Subcutaneous abdominal adipose tissue (tissue), 5 donors: ENCODE measurements at regions not wholly inside any gene's neighbourhood (a gene's known extent, or its start where the extent isn't known, plus 50 kb on each side); places are given as distances from the start of the nearest gene placed in this dataset.

Source experiments
- H3K27ac ChIP-seq: one replicate; pipeline ENCODE4 v1.7.0; 2013; ENCODE audit warnings: low read depth, mild to moderate bottlenecking, inconsistent platforms, low read length, moderate library complexity
- H3K27me3 ChIP-seq, 5 donors: one replicate each; pipeline ENCODE4 v1.7.0; 2013; ENCODE audit warnings: low read length in 5 of 5, inconsistent platforms in 1 of 5; ENCODE audit not compliant: control insufficient read depth in 5 of 5, insufficient read depth in 4 of 5
- H3K36me3 ChIP-seq, 5 donors: one replicate each; pipeline ENCODE4 v1.7.0; 2013; ENCODE audit warnings: low read length in 5 of 5; ENCODE audit not compliant: control insufficient read depth in 5 of 5, insufficient read depth in 5 of 5
- H3K4me1 ChIP-seq, 5 donors: one replicate each; pipeline ENCODE4 v1.7.0; 2013; ENCODE audit warnings: low read length in 5 of 5, mild to moderate bottlenecking in 3 of 5, moderate library complexity in 1 of 5; ENCODE audit not compliant: control insufficient read depth in 5 of 5, insufficient read depth in 5 of 5
- H3K4me3 ChIP-seq, 5 donors: one replicate each; pipeline ENCODE4 v1.7.0; 2013; ENCODE audit warnings: low read length in 5 of 5, low read depth in 1 of 5
- H3K9ac ChIP-seq, 5 donors: one replicate each; pipeline ENCODE4 v1.7.0; 2013; ENCODE audit warnings: low read length in 5 of 5, mild to moderate bottlenecking in 4 of 5, moderate library complexity in 3 of 5
- H3K9me3 ChIP-seq, 5 donors: one replicate each; pipeline ENCODE4 v1.7.0; 2013; ENCODE audit warnings: low read length in 5 of 5; ENCODE audit not compliant: control insufficient read depth in 5 of 5
- donor health status: healthy.
- donor health status: healthy.
- donor health status: healthy.
- donor health status: healthy.
- donor health status: healthy.

GRCh38 chr1:56240400-56240799 is 339.0 kb downstream of the PLPP3 start:
- Histone ChIP-seq H3K9ac (no peak overlapping the region), H3K9me3 (peaks cover 0 to 6% (median 4%) of the 10 kb centered on the region in 5 donors), H3K27ac (no peak overlapping the region), H3K4me1 (no peaks in the 10 kb centered on the region), H3K27me3 (no peaks in the 10 kb centered on the region), H3K4me3 (no peak overlapping the region), H3K36me3 (no peaks in the 10 kb centered on the region)

- Histone ChIP-seq H3K4me3 (no peak overlapping the region), H3K27me3 (no peaks in the 10 kb centered on the region), H3K9me3 (peaks cover 0 to 6% (median 4%) of the 10 kb centered on the region in 5 donors), H3K4me1 (no peaks in the 10 kb centered on the region), H3K9ac (no peak overlapping the region), H3K27ac (no peak overlapping the region), H3K36me3 (no peaks in the 10 kb centered on the region)
These were observed 341.8 kb downstream of the PLPP3 start for GRCh38 chr1:56237491-56238064.

- no peak overlapping the region for H3K4me3 ChIP-seq
- peaks cover 0 to 5% (median 4%) of the 10 kb centered on the region in 5 donors for H3K9me3 ChIP-seq
- no peaks in the 10 kb centered on the region for H3K36me3 ChIP-seq
- H3K9ac ChIP-seq, result no peak overlapping the region
- H3K27ac ChIP-seq, result no peak overlapping the region
- H3K4me1 ChIP-seq, result no peaks in the 10 kb centered on the region
- no peaks in the 10 kb centered on the region for H3K27me3 ChIP-seq
These were observed 342.7 kb downstream of the PLPP3 start for GRCh38 chr1:56236688-56237087.

GRCh38 chr1:56235909-56236510 is 343.4 kb downstream of the PLPP3 start:
- H3K9ac ChIP-seq, result no peak overlapping the region
- no peak overlapping the region for H3K4me3 ChIP-seq
- no peaks in the 10 kb centered on the region for H3K36me3 ChIP-seq
- no peak overlapping the region for H3K27ac ChIP-seq
- H3K27me3 ChIP-seq, result no peaks in the 10 kb centered on the region
- H3K9me3 ChIP-seq, result no peaks in the 10 kb centered on the region
- H3K4me1 ChIP-seq, result no peaks in the 10 kb centered on the region

GRCh38 chr1:56229186-56229585 is 350.2 kb downstream of the PLPP3 start:
- Histone ChIP-seq H3K27ac (no peak overlapping the region), H3K27me3 (no peaks in the 10 kb centered on the region), H3K4me3 (no peak overlapping the region), H3K9ac (no peak overlapping the region), H3K9me3 (no peaks in the 10 kb centered on the region), H3K4me1 (no peaks in the 10 kb centered on the region), H3K36me3 (no peaks in the 10 kb centered on the region)

GRCh38 chr1:56227886-56228285 is 351.5 kb downstream of the PLPP3 start:
- Histone ChIP-seq H3K27me3 (no peaks in the 10 kb centered on the region), H3K27ac (no peak overlapping the region), H3K9me3 (no peaks in the 10 kb centered on the region), H3K4me1 (no peaks in the 10 kb centered on the region), H3K4me3 (no peak overlapping the region), H3K36me3 (no peaks in the 10 kb centered on the region), H3K9ac (no peak overlapping the region)

GRCh38 chr1:56227401-56227800 is 352.0 kb downstream of the PLPP3 start:
- no peaks in the 10 kb centered on the region for H3K4me1 ChIP-seq

GRCh38 chr1:56225964-56226815 is 353.2 kb downstream of the PLPP3 start:
- Histone ChIP-seq H3K9me3 (no peaks in the 10 kb centered on the region), H3K4me1 (no peaks in the 10 kb centered on the region), H3K27ac (no peak overlapping the region), H3K4me3 (no peak overlapping the region), H3K27me3 (no peaks in the 10 kb centered on the region), H3K9ac (no peak overlapping the region), H3K36me3 (no peaks in the 10 kb centered on the region)

More at GRCh38 chr1:56227401-56227800, 352.0 kb downstream of the PLPP3 start:
- Histone ChIP-seq H3K9ac (no peak overlapping the region), H3K27me3 (no peaks in the 10 kb centered on the region), H3K9me3 (no peaks in the 10 kb centered on the region), H3K27ac (no peak overlapping the region), H3K4me3 (no peak overlapping the region), H3K36me3 (no peaks in the 10 kb centered on the region)

- H3K4me1 ChIP-seq, result no peaks in the 10 kb centered on the region
- no peaks in the 10 kb centered on the region for H3K36me3 ChIP-seq
- H3K27ac ChIP-seq, result no peak overlapping the region
- H3K9me3 ChIP-seq, result no peaks in the 10 kb centered on the region
- H3K27me3 ChIP-seq, result no peaks in the 10 kb centered on the region
- no peak overlapping the region for H3K9ac ChIP-seq
- H3K4me3 ChIP-seq, result no peak overlapping the region
These were observed 355.4 kb downstream of the PLPP3 start for GRCh38 chr1:56223968-56224367.

GRCh38 chr1:56222914-56223540 is 356.3 kb downstream of the PLPP3 start:
- Histone ChIP-seq H3K27me3 (no peaks in the 10 kb centered on the region), H3K36me3 (no peaks in the 10 kb centered on the region), H3K4me1 (no peaks in the 10 kb centered on the region), H3K9me3 (no peaks in the 10 kb centered on the region), H3K27ac (no peak overlapping the region), H3K9ac (no peak overlapping the region), H3K4me3 (no peak overlapping the region)
